Skeletal muscle tissue (tissue), 3 donors: ENCODE measurements at regions not wholly inside any gene's neighbourhood (a gene's known extent, or its start where the extent isn't known, plus 50 kb on each side); places are given as distances from the start of the nearest gene placed in this dataset.

Experiments used
- H3K27ac ChIP-seq: one replicate; pipeline ENCODE4 v1.7.0; 2013; ENCODE audit warnings: mild to moderate bottlenecking, low read depth, low read length, inconsistent platforms
- H3K27me3 ChIP-seq, 3 donors: one replicate each; pipeline ENCODE4 v1.7.0; 2013; ENCODE audit warnings: low read length in 3 of 3; ENCODE audit not compliant: control insufficient read depth in 3 of 3, insufficient read depth in 3 of 3
- H3K36me3 ChIP-seq, 3 donors: one replicate each; pipeline ENCODE4 v1.7.0; 2013; ENCODE audit warnings: low read length in 3 of 3; ENCODE audit not compliant: control insufficient read depth in 3 of 3, insufficient read depth in 3 of 3
- H3K4me1 ChIP-seq, 3 donors: one replicate each; pipeline ENCODE4 v1.7.0; 2013; ENCODE audit warnings: low read length in 3 of 3, mild to moderate bottlenecking in 3 of 3; ENCODE audit not compliant: control insufficient read depth in 3 of 3, insufficient read depth in 3 of 3
- H3K4me3 ChIP-seq, 3 donors: one replicate each; pipeline ENCODE4 v1.7.0; 2013; ENCODE audit warnings: low read length in 3 of 3
- H3K9ac ChIP-seq, 3 donors: one replicate each; pipeline ENCODE4 v1.7.0; 2013; ENCODE audit warnings: low read length in 3 of 3, mild to moderate bottlenecking in 3 of 3, moderate library complexity in 2 of 3, low read depth in 1 of 3
- H3K9me3 ChIP-seq, 3 donors: one replicate each; pipeline ENCODE4 v1.7.0; 2013; ENCODE audit warnings: low read length in 3 of 3; ENCODE audit not compliant: control insufficient read depth in 3 of 3
- donor health status: Osteomylitis.

GRCh38 chr15:97013491-97013890 is 683.0 kb downstream of the NR2F2 start:
- Histone ChIP-seq H3K4me3 (no peak overlapping the region), H3K27me3 (no peaks in the 10 kb centered on the region), H3K9ac (no peak overlapping the region), H3K27ac (no peak overlapping the region), H3K36me3 (no peaks in the 10 kb centered on the region), H3K9me3 (peaks cover 0 to 4% (median 0%) of the 10 kb centered on the region in 3 donors), H3K4me1 (no peaks in the 10 kb centered on the region)

GRCh38 chr15:97014001-97014400 is 683.5 kb downstream of the NR2F2 start:
- no peak overlapping the region for H3K4me3 ChIP-seq
- H3K36me3 ChIP-seq, result no peaks in the 10 kb centered on the region
- H3K27ac ChIP-seq, result no peak overlapping the region
- H3K4me1 ChIP-seq, result no peaks in the 10 kb centered on the region
- H3K27me3 ChIP-seq, result no peaks in the 10 kb centered on the region
- H3K9me3 ChIP-seq, result peaks cover 0 to 4% (median 0%) of the 10 kb centered on the region in 3 donors
- H3K9ac ChIP-seq, result no peak overlapping the region

GRCh38 chr15:97023488-97023844 is 693.0 kb downstream of the NR2F2 start:
- Histone ChIP-seq H3K9me3 (no peaks in the 10 kb centered on the region), H3K9ac (no peak overlapping the region), H3K36me3 (no peaks in the 10 kb centered on the region), H3K27ac (no peak overlapping the region), H3K4me3 (no peak overlapping the region), H3K4me1 (no peaks in the 10 kb centered on the region), H3K27me3 (no peaks in the 10 kb centered on the region)

- Histone ChIP-seq H3K27me3 (no peaks in the 10 kb centered on the region), H3K9me3 (peaks cover 0 to 6% (median 0%) of the 10 kb centered on the region in 3 donors), H3K36me3 (no peaks in the 10 kb centered on the region), H3K9ac (no peak overlapping the region), H3K4me3 (no peak overlapping the region), H3K27ac (no peak overlapping the region), H3K4me1 (no peaks in the 10 kb centered on the region)
Observed at GRCh38 chr15:97026781-97027180, 696.3 kb downstream of the NR2F2 start.

GRCh38 chr15:97027772-97028171 is 697.3 kb downstream of the NR2F2 start:
- Histone ChIP-seq H3K27me3 (no peaks in the 10 kb centered on the region), H3K9me3 (peaks cover 0 to 6% (median 0%) of the 10 kb centered on the region in 3 donors), H3K4me1 (no peaks in the 10 kb centered on the region), H3K27ac (no peak overlapping the region), H3K36me3 (no peaks in the 10 kb centered on the region), H3K9ac (no peak overlapping the region), H3K4me3 (no peak overlapping the region)

GRCh38 chr15:97030251-97030650 is 699.8 kb downstream of the NR2F2 start:
- no peaks in the 10 kb centered on the region for H3K27me3 ChIP-seq

GRCh38 chr15:97036301-97036700 is 705.8 kb downstream of the NR2F2 start:
- Histone ChIP-seq H3K4me3 (no peak overlapping the region), H3K27ac (no peak overlapping the region), H3K9ac (no peak overlapping the region), H3K4me1 (no peaks in the 10 kb centered on the region), H3K36me3 (no peaks in the 10 kb centered on the region), H3K9me3 (no peaks in the 10 kb centered on the region), H3K27me3 (no peaks in the 10 kb centered on the region)

More at GRCh38 chr15:97030251-97030650, 699.8 kb downstream of the NR2F2 start:
- Histone ChIP-seq H3K4me3 (no peak overlapping the region), H3K27ac (no peak overlapping the region), H3K9me3 (peaks cover 0 to 6% (median 0%) of the 10 kb centered on the region in 3 donors), H3K4me1 (no peaks in the 10 kb centered on the region), H3K36me3 (no peaks in the 10 kb centered on the region), H3K9ac (no peak overlapping the region)

GRCh38 chr15:97037080-97037479 is 706.6 kb downstream of the NR2F2 start:
- no peaks in the 10 kb centered on the region for H3K4me1 ChIP-seq
- no peak overlapping the region for H3K4me3 ChIP-seq
- no peak overlapping the region for H3K27ac ChIP-seq
- no peaks in the 10 kb centered on the region for H3K27me3 ChIP-seq
- H3K9ac ChIP-seq, result no peak overlapping the region
- no peaks in the 10 kb centered on the region for H3K36me3 ChIP-seq
- H3K9me3 ChIP-seq, result no peaks in the 10 kb centered on the region

GRCh38 chr15:97045666-97046421 is 715.3 kb downstream of the NR2F2 start:
- Histone ChIP-seq H3K27me3 (peaks cover 0 to 2% (median 0%) of the 10 kb centered on the region in 3 donors), H3K4me1 (no peaks in the 10 kb centered on the region), H3K4me3 (no peak overlapping the region), H3K36me3 (no peaks in the 10 kb centered on the region), H3K27ac (no peak overlapping the region), H3K9me3 (no peaks in the 10 kb centered on the region), H3K9ac (no peak overlapping the region)

GRCh38 chr15:97052513-97052912 is 722.0 kb downstream of the NR2F2 start:
- Histone ChIP-seq H3K4me1 (no peaks in the 10 kb centered on the region), H3K27me3 (no peaks in the 10 kb centered on the region), H3K9ac (no peak overlapping the region), H3K36me3 (no peaks in the 10 kb centered on the region), H3K4me3 (no peak overlapping the region), H3K27ac (no peak overlapping the region), H3K9me3 (no peaks in the 10 kb centered on the region)
